ENCODE measurements at regions not wholly inside any gene's neighbourhood (a gene's known extent, or its start where the extent isn't known, plus 50 kb on each side); places are given as distances from the start of the nearest gene placed in this dataset.

DNA sequence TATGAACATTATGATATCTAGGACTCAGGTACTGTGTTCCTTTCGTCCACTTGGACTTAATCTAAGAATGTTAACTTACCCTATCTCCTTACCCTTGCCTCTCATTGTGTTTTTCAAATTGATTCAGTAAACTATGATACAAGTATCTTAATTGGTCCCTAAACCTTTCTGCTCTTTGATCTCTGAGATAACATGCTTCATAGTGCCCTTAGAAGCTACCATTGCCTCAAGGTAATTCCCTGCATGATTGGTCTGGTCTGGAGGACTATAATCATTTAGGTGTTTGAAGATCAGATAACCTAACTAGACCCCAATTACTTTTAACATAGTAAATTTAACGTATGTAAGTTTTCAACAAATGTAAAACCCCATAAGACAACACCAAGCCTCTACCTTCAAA lies 169.9 kb upstream of the NBEA start:
- DNase-seq = no peak
- no peaks in the 10 kb centered on the region for H3K27me3 Mint-ChIP-seq (ENCODE audit: low read depth in 3 of 3)
- Histone ChIP-seq H4K20me1 (ENCODE audit: insufficient read depth, low read length) (no peaks in the 10 kb centered on the region), H3K9me3 (replicated peaks in 1 of 2; ENCODE audit: control insufficient read depth in 1 of 2, insufficient read depth in 1 of 2, low read length in 2 of 2) (peaks cover 5 to 7% of the 10 kb centered on the region in 2 donors), H3K9ac (ENCODE audit: insufficient read depth, low read length, poor library complexity, severe bottlenecking) (no peak overlapping the region), H3K79me2 (ENCODE audit: insufficient read depth, low read length) (no peaks in the 10 kb centered on the region), H3K27me3 (ENCODE audit: control insufficient read depth in 2 of 2, insufficient read depth in 2 of 2, low read length in 2 of 2) (no peaks in the 10 kb centered on the region), H2AFZ (ENCODE audit: insufficient read depth, low read depth, low read length, poor library complexity, severe bottlenecking) (no peak overlapping the region), H3K27ac (ENCODE audit: low read depth in 1 of 2, low read length in 2 of 2) (no peak overlapping the region), H3K36me3 (replicated peaks in 1 of 2; ENCODE audit: control insufficient read depth in 1 of 2, insufficient read depth in 2 of 2, low read length in 2 of 2) (no peaks in the 10 kb centered on the region), H3K4me2 (replicated peaks; ENCODE audit: extremely low read depth, low read length, poor library complexity, severe bottlenecking) (no peak overlapping the region), H3K4me1 (ENCODE audit: control insufficient read depth in 1 of 2, insufficient read depth in 2 of 2, low read length in 2 of 2) (no peaks in the 10 kb centered on the region), H3K4me3 (replicated peaks in 1 of 3; ENCODE audit: low read depth in 2 of 3, low read length in 3 of 3) (no peak overlapping the region)
- WGBS (ENCODE audit: insufficient coverage) = no CpG with 5 or more reads among the region's 2 CpGs
- intact Hi-C loops (cut with micrococcal nuclease) = no loop called here
- no peaks in the 10 kb centered on the region for H3K4me1 Mint-ChIP-seq
- H3K4me3 Mint-ChIP-seq = no peak overlapping the region
- TF ChIP-seq, protein P1, sequence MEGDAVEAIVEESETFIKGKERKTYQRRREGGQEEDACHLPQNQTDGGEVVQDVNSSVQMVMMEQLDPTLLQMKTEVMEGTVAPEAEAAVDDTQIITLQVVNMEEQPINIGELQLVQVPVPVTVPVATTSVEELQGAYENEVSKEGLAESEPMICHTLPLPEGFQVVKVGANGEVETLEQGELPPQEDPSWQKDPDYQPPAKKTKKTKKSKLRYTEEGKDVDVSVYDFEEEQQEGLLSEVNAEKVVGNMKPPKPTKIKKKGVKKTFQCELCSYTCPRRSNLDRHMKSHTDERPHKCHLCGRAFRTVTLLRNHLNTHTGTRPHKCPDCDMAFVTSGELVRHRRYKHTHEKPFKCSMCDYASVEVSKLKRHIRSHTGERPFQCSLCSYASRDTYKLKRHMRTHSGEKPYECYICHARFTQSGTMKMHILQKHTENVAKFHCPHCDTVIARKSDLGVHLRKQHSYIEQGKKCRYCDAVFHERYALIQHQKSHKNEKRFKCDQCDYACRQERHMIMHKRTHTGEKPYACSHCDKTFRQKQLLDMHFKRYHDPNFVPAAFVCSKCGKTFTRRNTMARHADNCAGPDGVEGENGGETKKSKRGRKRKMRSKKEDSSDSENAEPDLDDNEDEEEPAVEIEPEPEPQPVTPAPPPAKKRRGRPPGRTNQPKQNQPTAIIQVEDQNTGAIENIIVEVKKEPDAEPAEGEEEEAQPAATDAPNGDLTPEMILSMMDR (IDR thresholded peaks at IDR 0.05) = no peak
- peaks cover 0 to 12% (median 3%) of the 10 kb centered on the region in 7 donors for H3K9me3 Mint-ChIP-seq
- no peak overlapping the region for H3K27ac Mint-ChIP-seq
- no peaks in the 10 kb centered on the region for H3K36me3 Mint-ChIP-seq

DNA sequence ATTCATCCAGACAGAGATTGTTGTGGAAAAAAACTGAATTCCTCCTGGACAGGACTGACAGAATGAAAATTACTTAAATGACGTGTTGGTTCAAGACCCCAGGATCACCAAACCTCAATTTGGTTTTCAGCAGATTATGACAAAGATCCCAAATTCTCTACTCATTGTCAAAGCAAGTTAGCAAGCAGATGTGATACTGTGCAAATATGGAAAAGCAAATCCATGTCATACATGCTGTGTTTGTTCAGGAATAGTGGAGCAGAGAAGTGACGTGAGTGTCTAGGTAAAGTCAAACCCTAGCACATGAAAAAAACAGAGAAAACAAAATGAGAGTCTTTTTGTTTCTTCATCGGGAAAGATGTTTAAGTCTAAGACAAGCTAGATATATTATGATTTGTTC lies 169.2 kb upstream of the NBEA start:
- H3K9me3 Mint-ChIP-seq = peaks cover 0 to 12% (median 3%) of the 10 kb centered on the region in 7 donors
- Histone ChIP-seq H3K27me3 (ENCODE audit: control insufficient read depth in 2 of 2, insufficient read depth in 2 of 2, low read length in 2 of 2) (no peaks in the 10 kb centered on the region), H3K79me2 (ENCODE audit: insufficient read depth, low read length) (no peaks in the 10 kb centered on the region), H3K9me3 (replicated peaks in 1 of 2; ENCODE audit: control insufficient read depth in 1 of 2, insufficient read depth in 1 of 2, low read length in 2 of 2) (peaks cover 5 to 7% of the 10 kb centered on the region in 2 donors), H3K4me1 (ENCODE audit: control insufficient read depth in 1 of 2, insufficient read depth in 2 of 2, low read length in 2 of 2) (no peaks in the 10 kb centered on the region), H3K9ac (ENCODE audit: insufficient read depth, low read length, poor library complexity, severe bottlenecking) (no peak overlapping the region), H3K27ac (ENCODE audit: low read depth in 1 of 2, low read length in 2 of 2) (no peak overlapping the region), H4K20me1 (ENCODE audit: insufficient read depth, low read length) (no peaks in the 10 kb centered on the region), H3K36me3 (replicated peaks in 1 of 2; ENCODE audit: control insufficient read depth in 1 of 2, insufficient read depth in 2 of 2, low read length in 2 of 2) (no peaks in the 10 kb centered on the region), H3K4me3 (replicated peaks in 1 of 3; ENCODE audit: low read depth in 2 of 3, low read length in 3 of 3) (no peak overlapping the region), H3K4me2 (replicated peaks; ENCODE audit: extremely low read depth, low read length, poor library complexity, severe bottlenecking) (no peak overlapping the region), H2AFZ (ENCODE audit: insufficient read depth, low read depth, low read length, poor library complexity, severe bottlenecking) (no peak overlapping the region)
- intact Hi-C loops (cut with micrococcal nuclease) = no loop called here
- no peak overlapping the region for H3K27ac Mint-ChIP-seq
- TF ChIP-seq, protein P1 (IDR thresholded peaks at IDR 0.05) = no peak
- no peak for DNase-seq
- H3K4me1 Mint-ChIP-seq = no peaks in the 10 kb centered on the region
- H3K36me3 Mint-ChIP-seq = no peaks in the 10 kb centered on the region
- WGBS (ENCODE audit: insufficient coverage) = no CpG with 5 or more reads among the region's 3 CpGs
- H3K27me3 Mint-ChIP-seq (ENCODE audit: low read depth in 3 of 3) = no peaks in the 10 kb centered on the region
- no peak overlapping the region for H3K4me3 Mint-ChIP-seq
